ENCODE measurements at regions not wholly inside any gene's neighbourhood (a gene's known extent, or its start where the extent isn't known, plus 50 kb on each side); places are given as distances from the start of the nearest gene placed in this dataset.

DNA sequence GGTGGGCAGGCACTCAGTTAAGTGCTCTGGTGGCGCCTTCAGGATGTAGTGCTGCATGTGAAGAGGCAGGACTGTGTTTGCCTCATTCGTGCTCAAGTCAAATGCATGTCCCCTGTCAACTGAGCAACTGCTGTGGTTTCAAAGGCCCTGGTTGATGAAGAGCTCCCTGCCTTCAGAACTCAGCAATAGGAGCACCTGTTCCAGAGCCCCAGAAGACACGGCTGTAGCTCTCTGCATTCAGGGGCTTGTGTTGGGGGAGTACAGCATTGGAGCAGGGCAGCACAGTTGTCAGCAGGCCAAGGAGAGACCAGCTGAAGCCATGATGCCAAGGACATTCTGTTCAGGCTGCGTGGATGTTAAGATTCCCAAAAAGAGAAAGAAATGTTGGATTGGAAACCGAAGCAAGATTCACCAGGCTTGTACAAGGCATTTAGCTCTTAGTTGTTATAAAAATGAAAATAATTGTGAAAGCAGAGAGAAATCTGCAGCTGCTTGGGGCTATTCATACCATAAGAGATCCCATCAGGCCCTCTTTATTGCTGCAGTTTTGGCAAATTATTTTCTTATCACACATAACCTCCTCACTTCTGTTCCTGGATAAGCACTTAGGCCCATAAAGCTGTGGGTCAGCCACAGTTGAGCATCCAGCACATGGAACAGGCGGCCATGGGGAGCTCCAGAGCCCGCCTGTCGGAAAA lies 252.4 kb upstream of the ZNF521 start:
- Histone ChIP-seq H3K4me3 (ENCODE audit: control extremely low read depth in 1 of 5, extremely low read depth in 1 of 5, insufficient read depth in 1 of 5, low read depth in 2 of 5, low read length in 4 of 5) (no peak overlapping the region), H3K9ac (ENCODE audit: low read length) (no peak overlapping the region), H3K27ac (ENCODE audit: low read length in 2 of 2) (no peak overlapping the region), H2AFZ (ENCODE audit: insufficient read depth, low read depth, low read length, poor library complexity, severe bottlenecking) (no peak overlapping the region), H4K20me1 (ENCODE audit: control insufficient read depth, insufficient read depth, low read length, poor library complexity, severe bottlenecking) (no peaks in the 10 kb centered on the region), H3K4me1 (ENCODE audit: control insufficient read depth in 2 of 2, insufficient read depth in 2 of 2, low read length in 2 of 2) (no peaks in the 10 kb centered on the region), H3K36me3 (replicated peaks in 1 of 2; ENCODE audit: control extremely low read depth in 1 of 2, control insufficient read depth in 1 of 2, extremely low read depth in 1 of 2, insufficient read depth in 2 of 2, low read length in 1 of 2) (no peaks in the 10 kb centered on the region), H3K79me2 (ENCODE audit: control insufficient read depth, insufficient read depth, low read length) (no peaks in the 10 kb centered on the region), H3K9me3 (ENCODE audit: control extremely low read depth in 1 of 3, control insufficient read depth in 2 of 3, insufficient read depth in 1 of 3, low read length in 2 of 3) (peaks cover 0 to 2% (median 0%) of the 10 kb centered on the region in 3 donors), H3K4me2 (replicated peaks; ENCODE audit: low read depth, low read length, poor library complexity, severe bottlenecking) (no peak overlapping the region), H3K27me3 (replicated peaks in 1 of 4; ENCODE audit: control extremely low read depth in 1 of 4, control insufficient read depth in 3 of 4, insufficient read depth in 4 of 4, low read length in 3 of 4) (peaks cover 0 to 4% (median 0%) of the 10 kb centered on the region in 4 experiments)
- peaks cover 14% of the 10 kb centered on the region for H3K27me3 Mint-ChIP-seq
- H3K27ac Mint-ChIP-seq, result no peak overlapping the region
- TF ChIP-seq, protein P1, sequence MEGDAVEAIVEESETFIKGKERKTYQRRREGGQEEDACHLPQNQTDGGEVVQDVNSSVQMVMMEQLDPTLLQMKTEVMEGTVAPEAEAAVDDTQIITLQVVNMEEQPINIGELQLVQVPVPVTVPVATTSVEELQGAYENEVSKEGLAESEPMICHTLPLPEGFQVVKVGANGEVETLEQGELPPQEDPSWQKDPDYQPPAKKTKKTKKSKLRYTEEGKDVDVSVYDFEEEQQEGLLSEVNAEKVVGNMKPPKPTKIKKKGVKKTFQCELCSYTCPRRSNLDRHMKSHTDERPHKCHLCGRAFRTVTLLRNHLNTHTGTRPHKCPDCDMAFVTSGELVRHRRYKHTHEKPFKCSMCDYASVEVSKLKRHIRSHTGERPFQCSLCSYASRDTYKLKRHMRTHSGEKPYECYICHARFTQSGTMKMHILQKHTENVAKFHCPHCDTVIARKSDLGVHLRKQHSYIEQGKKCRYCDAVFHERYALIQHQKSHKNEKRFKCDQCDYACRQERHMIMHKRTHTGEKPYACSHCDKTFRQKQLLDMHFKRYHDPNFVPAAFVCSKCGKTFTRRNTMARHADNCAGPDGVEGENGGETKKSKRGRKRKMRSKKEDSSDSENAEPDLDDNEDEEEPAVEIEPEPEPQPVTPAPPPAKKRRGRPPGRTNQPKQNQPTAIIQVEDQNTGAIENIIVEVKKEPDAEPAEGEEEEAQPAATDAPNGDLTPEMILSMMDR (IDR thresholded peaks at IDR 0.05), result no peak
- no peak for TF ChIP-seq EZH2 (IDR thresholded peaks at IDR 0.05; ENCODE audit: borderline replicate concordance, insufficient read depth, low read depth, low read length, poor library complexity, severe bottlenecking)
- no peaks in the 10 kb centered on the region for H3K9me3 Mint-ChIP-seq (ENCODE audit: insufficient read depth)
- ChIA-PET POLR2A (no interaction called here), CTCF (no interaction called here)
- WGBS (ENCODE audit: insufficient coverage), result 87% methylated on average over 8 of the region's 8 CpGs
- H3K4me3 Mint-ChIP-seq, result no peak overlapping the region
- intact Hi-C loops (cut with micrococcal nuclease), result no loop called here
- ATAC-seq (ENCODE audit: low read depth) (no peak), DNase-seq (no peak)
- H3K4me1 Mint-ChIP-seq, result no peaks in the 10 kb centered on the region

- intact Hi-C loops (cut with micrococcal nuclease), result no loop called here
- Histone ChIP-seq H3K36me3 (replicated peaks in 1 of 2; ENCODE audit: control extremely low read depth in 1 of 2, control insufficient read depth in 1 of 2, extremely low read depth in 1 of 2, insufficient read depth in 2 of 2, low read length in 1 of 2) (no peaks in the 10 kb centered on the region), H3K4me2 (replicated peaks; ENCODE audit: low read depth, low read length, poor library complexity, severe bottlenecking) (no peak overlapping the region), H3K27me3 (replicated peaks in 1 of 4; ENCODE audit: control extremely low read depth in 1 of 4, control insufficient read depth in 3 of 4, insufficient read depth in 4 of 4, low read length in 3 of 4) (peaks cover 0 to 4% (median 0%) of the 10 kb centered on the region in 4 experiments), H3K9ac (ENCODE audit: low read length) (no peak overlapping the region), H3K9me3 (ENCODE audit: control extremely low read depth in 1 of 3, control insufficient read depth in 2 of 3, insufficient read depth in 1 of 3, low read length in 2 of 3) (no peaks in the 10 kb centered on the region), H3K79me2 (ENCODE audit: control insufficient read depth, insufficient read depth, low read length) (no peaks in the 10 kb centered on the region), H4K20me1 (ENCODE audit: control insufficient read depth, insufficient read depth, low read length, poor library complexity, severe bottlenecking) (no peaks in the 10 kb centered on the region), H3K27ac (ENCODE audit: low read length in 2 of 2) (no peak overlapping the region), H3K4me3 (ENCODE audit: control extremely low read depth in 1 of 5, extremely low read depth in 1 of 5, insufficient read depth in 1 of 5, low read depth in 2 of 5, low read length in 4 of 5) (no peak overlapping the region), H2AFZ (ENCODE audit: insufficient read depth, low read depth, low read length, poor library complexity, severe bottlenecking) (no peak overlapping the region), H3K4me1 (ENCODE audit: control insufficient read depth in 2 of 2, insufficient read depth in 2 of 2, low read length in 2 of 2) (no peaks in the 10 kb centered on the region)
- ATAC-seq (ENCODE audit: low read depth), result no peak
- no peaks in the 10 kb centered on the region for H3K9me3 Mint-ChIP-seq (ENCODE audit: insufficient read depth)
- no peak for DNase-seq
- ChIA-PET POLR2A (no interaction called here), CTCF (interaction anchor here (0.8 kb wide), 1 partner anchor 234 kb away, joined by 3 read pairs; no protein-coding TSS in a partner anchor)
- peaks cover 14% of the 10 kb centered on the region for H3K27me3 Mint-ChIP-seq
- H3K4me1 Mint-ChIP-seq, result no peaks in the 10 kb centered on the region
- H3K4me3 Mint-ChIP-seq, result no peak overlapping the region
- TF ChIP-seq, protein P1 (IDR thresholded peaks at IDR 0.05), result no peak
- TF ChIP-seq EZH2 (IDR thresholded peaks at IDR 0.05; ENCODE audit: borderline replicate concordance, insufficient read depth, low read depth, low read length, poor library complexity, severe bottlenecking), result no peak
- no peak overlapping the region for H3K27ac Mint-ChIP-seq
These were observed 247.5 kb upstream of the ZNF521 start for GRCh38 chr18:25599443-25599842.

Data from B cell (primary cell).